ENCODE measurements at regions not wholly inside any gene's neighbourhood (a gene's known extent, or its start where the extent isn't known, plus 50 kb on each side); places are given as distances from the start of the nearest gene placed in this dataset.
A peak's percentile ranks its signal among the peaks of the same experiment; 100 is the strongest.

DNA sequence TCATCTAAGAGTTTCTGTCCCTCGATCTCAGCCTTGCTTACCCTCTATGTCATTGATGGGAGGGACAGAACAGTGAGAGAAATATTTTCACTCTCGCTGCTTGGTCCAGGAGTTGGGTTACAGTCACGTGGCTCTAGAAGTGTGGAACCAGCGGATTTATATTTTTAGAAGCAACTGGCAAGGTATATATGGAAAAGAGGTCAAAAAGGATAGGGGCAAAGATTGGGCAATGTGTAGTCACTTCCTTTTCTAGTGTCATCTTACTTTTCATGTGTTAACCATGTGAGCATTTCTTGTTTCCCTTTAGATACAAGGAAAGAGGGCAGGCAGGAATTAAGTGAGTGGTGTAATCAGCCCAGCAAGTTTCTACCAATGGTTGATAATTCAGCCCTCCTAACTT lies 111.5 kb upstream of the ZNF366 start:
- TF ChIP-seq, protein P1, sequence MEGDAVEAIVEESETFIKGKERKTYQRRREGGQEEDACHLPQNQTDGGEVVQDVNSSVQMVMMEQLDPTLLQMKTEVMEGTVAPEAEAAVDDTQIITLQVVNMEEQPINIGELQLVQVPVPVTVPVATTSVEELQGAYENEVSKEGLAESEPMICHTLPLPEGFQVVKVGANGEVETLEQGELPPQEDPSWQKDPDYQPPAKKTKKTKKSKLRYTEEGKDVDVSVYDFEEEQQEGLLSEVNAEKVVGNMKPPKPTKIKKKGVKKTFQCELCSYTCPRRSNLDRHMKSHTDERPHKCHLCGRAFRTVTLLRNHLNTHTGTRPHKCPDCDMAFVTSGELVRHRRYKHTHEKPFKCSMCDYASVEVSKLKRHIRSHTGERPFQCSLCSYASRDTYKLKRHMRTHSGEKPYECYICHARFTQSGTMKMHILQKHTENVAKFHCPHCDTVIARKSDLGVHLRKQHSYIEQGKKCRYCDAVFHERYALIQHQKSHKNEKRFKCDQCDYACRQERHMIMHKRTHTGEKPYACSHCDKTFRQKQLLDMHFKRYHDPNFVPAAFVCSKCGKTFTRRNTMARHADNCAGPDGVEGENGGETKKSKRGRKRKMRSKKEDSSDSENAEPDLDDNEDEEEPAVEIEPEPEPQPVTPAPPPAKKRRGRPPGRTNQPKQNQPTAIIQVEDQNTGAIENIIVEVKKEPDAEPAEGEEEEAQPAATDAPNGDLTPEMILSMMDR (IDR thresholded peaks at IDR 0.05; ENCODE audit: control insufficient read depth, insufficient read depth, low read depth, low read length, missing control alignments), result no peak
- DNase-seq (ENCODE audit: low read depth), result no peak
- H3K4me3 ChIP-seq (ENCODE audit: control insufficient read depth, low read depth, low read length), result no peak overlapping the region

DNA sequence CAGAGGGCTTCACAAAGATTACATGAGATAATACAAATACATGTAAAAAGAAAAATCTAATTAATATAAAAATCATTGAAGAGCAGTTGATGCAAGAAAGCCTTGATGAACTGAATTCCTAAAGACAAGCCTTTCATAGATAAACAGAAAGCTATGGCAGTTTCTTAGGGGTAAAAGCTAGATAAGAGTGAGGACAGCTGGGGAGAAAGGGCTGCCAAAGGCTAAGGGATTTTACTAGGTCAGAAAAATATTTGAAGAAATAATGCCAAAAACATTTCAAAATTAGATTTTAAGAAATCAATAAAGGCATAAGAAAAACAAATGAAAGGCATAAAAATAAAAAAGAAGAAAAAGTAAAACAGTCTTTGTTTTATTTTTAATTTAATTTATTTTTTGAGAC lies 107.9 kb upstream of the ZNF366 start:
- TF ChIP-seq, protein P1 (IDR thresholded peaks at IDR 0.05; ENCODE audit: control insufficient read depth, insufficient read depth, low read depth, low read length, missing control alignments), result no peak
- no peak for DNase-seq (ENCODE audit: low read depth)
- H3K4me3 ChIP-seq (ENCODE audit: control insufficient read depth, low read depth, low read length), result no peak overlapping the region

DNA sequence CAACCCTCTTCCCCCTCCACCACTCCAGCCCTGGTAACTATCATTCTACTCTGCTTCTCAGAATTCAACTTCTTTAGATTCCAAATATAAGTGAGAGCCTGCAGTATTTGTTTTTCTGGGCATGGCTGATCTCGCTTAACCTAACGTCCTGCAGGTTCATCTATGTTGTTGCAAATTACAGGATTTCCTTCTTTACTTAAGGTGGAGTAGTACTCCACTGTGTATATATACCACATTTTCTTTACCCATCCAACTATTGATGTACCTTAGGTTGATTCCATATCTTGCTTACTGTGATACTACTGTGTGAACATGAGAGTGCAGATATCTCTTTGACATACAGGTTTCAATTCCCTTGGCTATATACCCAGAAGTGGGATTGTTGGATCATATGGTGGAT lies 106.3 kb upstream of the ZNF366 start:
- H3K4me3 ChIP-seq (ENCODE audit: control insufficient read depth, low read depth, low read length), result no peak overlapping the region
- DNase-seq (ENCODE audit: low read depth), result no peak
- TF ChIP-seq, protein P1 (IDR thresholded peaks at IDR 0.05; ENCODE audit: control insufficient read depth, insufficient read depth, low read depth, low read length, missing control alignments), result no peak

DNA sequence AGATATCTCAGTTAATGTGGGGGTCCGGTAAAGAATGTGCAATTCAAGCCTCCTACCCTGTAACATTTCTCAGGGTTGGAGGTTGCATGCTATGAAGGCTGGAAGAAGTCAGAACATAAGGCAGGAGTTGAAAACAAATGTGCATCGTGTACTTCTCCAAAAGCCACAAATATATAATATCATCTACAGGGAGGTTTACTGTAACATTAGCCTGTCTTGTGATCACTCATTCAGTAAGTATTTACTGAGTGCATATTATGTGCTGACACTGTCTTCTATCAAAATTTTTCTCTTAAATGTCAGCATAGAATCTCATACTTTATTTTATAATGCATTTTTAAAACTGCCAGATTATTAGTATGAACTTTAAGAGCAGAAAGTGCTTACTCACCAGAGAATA lies 105.6 kb upstream of the ZNF366 start:
- DNase-seq (ENCODE audit: low read depth), result no peak
- TF ChIP-seq, protein P1 (IDR thresholded peaks at IDR 0.05; ENCODE audit: control insufficient read depth, insufficient read depth, low read depth, low read length, missing control alignments), result no peak

DNA sequence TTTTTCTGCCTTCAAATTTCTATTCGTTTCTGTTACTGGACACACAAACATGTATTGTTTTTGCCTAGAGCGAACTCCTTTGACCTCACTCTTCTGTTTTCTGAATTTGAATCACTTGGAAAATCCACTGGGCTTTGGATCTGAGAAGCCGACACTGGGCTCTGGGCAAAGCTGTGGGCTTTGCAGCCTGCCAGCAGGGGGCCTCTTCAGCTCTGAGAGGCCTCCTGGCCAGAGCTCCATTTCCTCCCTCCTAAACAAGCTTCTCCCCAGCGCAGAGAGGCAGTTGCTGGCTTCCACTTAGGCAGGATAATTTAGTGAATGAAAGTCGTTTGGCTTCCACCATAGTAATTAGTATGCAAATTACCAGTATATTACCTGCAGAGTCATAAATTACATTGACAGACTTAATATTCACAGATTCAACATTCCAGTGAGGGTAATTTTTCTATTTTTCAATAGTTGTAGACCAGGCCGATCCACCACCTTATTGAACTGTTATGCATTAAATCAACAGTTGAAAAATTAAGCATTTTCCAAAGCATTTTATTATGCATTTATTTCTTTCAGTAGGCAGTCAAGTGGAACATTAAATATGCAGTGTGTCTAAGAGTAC lies 104.0 kb upstream of the ZNF366 start:
- TF ChIP-seq, protein P1 (IDR thresholded peaks at IDR 0.05; ENCODE audit: control insufficient read depth, insufficient read depth, low read depth, low read length, missing control alignments), result peak; percentile 97
- no peak overlapping the region for H3K4me3 ChIP-seq (ENCODE audit: control insufficient read depth, low read depth, low read length)
- DNase-seq (ENCODE audit: low read depth), result no peak

More for the DNA sequence above, 105.6 kb upstream of the ZNF366 start:
- H3K4me3 ChIP-seq (ENCODE audit: control insufficient read depth, low read depth, low read length), result no peak overlapping the region

DNA sequence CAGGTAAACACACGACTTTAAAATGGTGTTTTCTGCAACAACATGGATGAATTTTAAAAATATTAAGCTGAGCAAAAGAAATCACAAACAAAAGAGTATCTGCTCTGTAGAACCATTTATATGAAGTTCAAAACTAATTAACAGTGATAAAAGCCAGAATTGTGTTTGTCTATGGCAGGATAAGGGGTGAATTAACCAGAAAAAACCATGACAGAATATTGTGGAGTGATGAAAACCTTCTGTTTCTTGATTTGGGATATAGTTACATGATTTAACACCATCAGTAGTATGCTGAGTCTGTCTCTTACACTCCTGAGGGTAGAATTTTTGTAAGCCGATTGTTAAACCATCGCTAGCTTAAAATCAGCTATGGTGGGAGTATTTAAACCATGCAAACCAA lies 101.7 kb upstream of the ZNF366 start:
- H3K4me3 ChIP-seq (ENCODE audit: control insufficient read depth, low read depth, low read length), result no peak overlapping the region
- DNase-seq (ENCODE audit: low read depth), result no peak
- TF ChIP-seq, protein P1 (IDR thresholded peaks at IDR 0.05; ENCODE audit: control insufficient read depth, insufficient read depth, low read depth, low read length, missing control alignments), result no peak

DNA sequence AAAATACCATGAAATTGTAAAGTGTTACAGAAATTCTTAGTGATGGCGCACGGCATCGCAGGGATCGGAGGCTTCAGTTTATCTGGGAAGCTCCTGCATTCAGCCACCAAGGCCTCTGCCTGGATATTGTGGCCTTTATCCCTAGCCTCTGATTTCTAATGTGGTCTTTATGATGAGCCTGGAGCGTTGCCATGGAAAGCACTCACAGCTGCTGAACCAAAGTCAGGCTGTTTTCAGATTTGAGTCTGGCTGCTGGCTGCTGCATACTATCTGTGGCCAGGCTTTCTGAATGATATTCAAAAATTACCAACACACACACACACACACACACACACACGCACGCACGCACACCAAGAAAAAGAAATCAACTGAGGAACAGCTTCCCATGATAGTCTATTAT lies 101.1 kb upstream of the ZNF366 start:
- no peak for DNase-seq (ENCODE audit: low read depth)
- TF ChIP-seq, protein P1 (IDR thresholded peaks at IDR 0.05; ENCODE audit: control insufficient read depth, insufficient read depth, low read depth, low read length, missing control alignments), result no peak

More for the DNA sequence above, 101.1 kb upstream of the ZNF366 start:
- no peak overlapping the region for H3K4me3 ChIP-seq (ENCODE audit: control insufficient read depth, low read depth, low read length)
